Smooth muscle cell (in vitro differentiated cells): ENCODE measurements at regions not wholly inside any gene's neighbourhood (a gene's known extent, or its start where the extent isn't known, plus 50 kb on each side); places are given as distances from the start of the nearest gene placed in this dataset.

Source experiments
- DNase-seq: peaks from one replicate; lab custom pipeline; 2025; ENCODE audit not compliant: unreplicated experiment; lab: John Stamatoyannopoulos, UW
- H2AFZ ChIP-seq: fragments of 200-600 bp; sonication (generic); 2 replicates; pipeline ENCODE4 v1.6.0; 2016; ENCODE audit warnings: antibody characterized with exemption, low read depth, mild to moderate bottlenecking
- H3F3A ChIP-seq: fragments of 200-600 bp; sonication (generic); 2 replicates; pipeline ENCODE4 v1.6.0; 2017; ENCODE audit warnings: antibody characterized with exemption, low read depth
- H3K27ac ChIP-seq: fragments of 200-600 bp; sonication (generic); 2 replicates; pipeline ENCODE4 v1.5.1; 2016; ENCODE audit warnings: low read depth, mild to moderate bottlenecking
- H3K27me3 ChIP-seq: fragments of 200-600 bp; sonication (generic); 2 replicates; pipeline ENCODE4 v1.6.1; 2016; ENCODE audit warnings: low read depth, mild to moderate bottlenecking
- H3K36me3 ChIP-seq: fragments of 200-600 bp; sonication (generic); 2 replicates; pipeline ENCODE4 v1.5.1; 2016; ENCODE audit warnings: low read depth
- H3K4me1 ChIP-seq: fragments of 200-600 bp; sonication (generic); 2 replicates; pipeline ENCODE4 v1.5.1; 2016; ENCODE audit warnings: low read depth
- H3K4me2 ChIP-seq: fragments of 200-600 bp; sonication (generic); 2 replicates; pipeline ENCODE4 v1.6.0; 2016; ENCODE audit warnings: mild to moderate bottlenecking
- H3K4me3 ChIP-seq: fragments of 200-600 bp; sonication (generic); 2 replicates; pipeline ENCODE4 v1.5.1; 2016; ENCODE audit warnings: mild to moderate bottlenecking
- H3K79me2 ChIP-seq: fragments of 200-600 bp; sonication (generic); 2 replicates; pipeline ENCODE4 v1.6.0; 2016; ENCODE audit warnings: low read depth, mild to moderate bottlenecking
- H3K9ac ChIP-seq: fragments of 200-600 bp; sonication (generic); 2 replicates; pipeline ENCODE4 v1.6.0; 2016; ENCODE audit warnings: low read depth
- H3K9me3 ChIP-seq: fragments of 200-600 bp; sonication (generic); replicated peaks from 2 replicates; pipeline ENCODE4 v1.5.1; 2016; ENCODE audit warnings: low read depth
- H4K20me1 ChIP-seq: fragments of 200-600 bp; sonication (generic); 2 replicates; pipeline ENCODE4 v1.6.0; 2016; ENCODE audit warnings: low read depth
- CTCF ChIP-seq: fragments of 200-600 bp; sonication (generic); IDR thresholded peaks from 2 replicates; pipeline ENCODE4 v1.5.1; 2017; ENCODE audit warnings: borderline replicate concordance, mild to moderate bottlenecking, antibody characterized with exemption; ENCODE audit not compliant: insufficient read depth, poor library complexity, severe bottlenecking
- WGBS: methylation state at CpG from one replicate; pipeline ENCODE4 v1.1.7; 2016; ENCODE audit warnings: low lambda C conversion rate; 5-methylcytosine and 5-hydroxymethylcytosine counted together

GRCh38 chr11:134574425-134574824, 162.4 kb upstream of the B3GAT1 start:
- Histone ChIP-seq H3K4me3 (no peak overlapping the region), H3K4me2 (no peak overlapping the region), H3K9me3 (no peaks in the 10 kb centered on the region), H3K36me3 (no peaks in the 10 kb centered on the region), H3K79me2 (no peaks in the 10 kb centered on the region), H2AFZ (no peak overlapping the region), H4K20me1 (no peaks in the 10 kb centered on the region), H3K4me1 (no peaks in the 10 kb centered on the region), H3K9ac (no peak overlapping the region), H3K27me3 (peaks cover 3% of the 10 kb centered on the region), H3F3A (no peaks in the 10 kb centered on the region), H3K27ac (no peak overlapping the region)
- no peak for TF ChIP-seq CTCF
- no peak for DNase-seq
- WGBS, result 94% methylated on average over 7 of the region's 7 CpGs

GRCh38 chr11:134573857-134574256, 161.8 kb upstream of the B3GAT1 start:
- TF ChIP-seq CTCF, result no peak
- Histone ChIP-seq H3K9ac (no peak overlapping the region), H3K4me3 (no peak overlapping the region), H3K79me2 (no peaks in the 10 kb centered on the region), H3K4me2 (no peak overlapping the region), H2AFZ (no peak overlapping the region), H3K4me1 (no peaks in the 10 kb centered on the region), H3F3A (no peaks in the 10 kb centered on the region), H3K27ac (no peak overlapping the region), H3K9me3 (no peaks in the 10 kb centered on the region), H4K20me1 (no peaks in the 10 kb centered on the region), H3K27me3 (peaks cover 3% of the 10 kb centered on the region), H3K36me3 (no peaks in the 10 kb centered on the region)
- DNase-seq, result no peak
- 82% methylated on average over 10 of the region's 10 CpGs for WGBS

GRCh38 chr11:134572741-134573675, 161.0 kb upstream of the B3GAT1 start:
- no peak for DNase-seq
- Histone ChIP-seq H4K20me1 (no peaks in the 10 kb centered on the region), H3K79me2 (no peaks in the 10 kb centered on the region), H3K4me2 (no peak overlapping the region), H3K9me3 (no peaks in the 10 kb centered on the region), H2AFZ (no peak overlapping the region), H3K4me1 (no peaks in the 10 kb centered on the region), H3K27me3 (peaks cover 3% of the 10 kb centered on the region), H3K9ac (no peak overlapping the region), H3K36me3 (no peaks in the 10 kb centered on the region), H3K4me3 (no peak overlapping the region), H3K27ac (no peak overlapping the region), H3F3A (no peaks in the 10 kb centered on the region)
- 87% methylated on average over 22 of the region's 22 CpGs for WGBS
- TF ChIP-seq CTCF, result no peak

GRCh38 chr11:134571301-134571700, 159.3 kb upstream of the B3GAT1 start:
- H3K27ac ChIP-seq, result no peak overlapping the region
- WGBS, result 94% methylated on average over 3 of the region's 3 CpGs
- no peak for TF ChIP-seq CTCF
- no peaks in the 10 kb centered on the region for H3F3A ChIP-seq
- no peaks in the 10 kb centered on the region for H4K20me1 ChIP-seq
- H3K4me3 ChIP-seq, result no peak overlapping the region
- H3K36me3 ChIP-seq, result no peaks in the 10 kb centered on the region
- no peak overlapping the region for H3K9ac ChIP-seq
- H3K4me2 ChIP-seq, result no peak overlapping the region
- H3K9me3 ChIP-seq, result no peaks in the 10 kb centered on the region
- H3K27me3 ChIP-seq, result peaks cover 3% of the 10 kb centered on the region
- DNase-seq, result no peak
- no peaks in the 10 kb centered on the region for H3K79me2 ChIP-seq
- H2AFZ ChIP-seq, result no peak overlapping the region
- no peaks in the 10 kb centered on the region for H3K4me1 ChIP-seq
